ENCODE measurements at regions not wholly inside any gene's neighbourhood (a gene's known extent, or its start where the extent isn't known, plus 50 kb on each side); places are given as distances from the start of the nearest gene placed in this dataset.

DNA sequence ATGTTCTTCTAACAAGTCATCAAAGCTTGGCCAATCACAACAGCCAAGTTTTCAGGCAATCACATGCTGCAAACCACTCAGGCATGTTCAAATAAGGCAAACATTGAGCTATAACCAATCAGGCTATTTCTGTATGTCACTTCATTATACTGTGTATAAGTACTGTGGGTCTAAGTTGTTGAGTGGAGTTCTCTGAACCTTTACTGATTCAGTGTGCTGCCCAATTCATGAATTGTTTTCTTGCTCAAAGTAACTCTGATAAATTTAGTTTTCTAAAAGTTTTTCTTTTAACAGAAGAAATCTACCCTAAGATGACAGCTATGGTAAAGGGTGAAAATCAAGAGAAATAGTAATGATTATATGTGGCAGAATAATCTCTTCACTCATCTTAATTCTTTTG, 805.4 kb upstream of the NUDT12 start:
- Histone ChIP-seq H2AFZ (ENCODE audit: insufficient read depth, low read depth, low read length, poor library complexity, severe bottlenecking) (no peak overlapping the region), H3K4me3 (ENCODE audit: control extremely low read depth in 1 of 5, extremely low read depth in 1 of 5, insufficient read depth in 1 of 5, low read depth in 2 of 5, low read length in 4 of 5) (no peak overlapping the region), H3K36me3 (replicated peaks in 1 of 2; ENCODE audit: control extremely low read depth in 1 of 2, control insufficient read depth in 1 of 2, extremely low read depth in 1 of 2, insufficient read depth in 2 of 2, low read length in 1 of 2) (no peaks in the 10 kb centered on the region), H3K9me3 (ENCODE audit: control extremely low read depth in 1 of 3, control insufficient read depth in 2 of 3, insufficient read depth in 1 of 3, low read length in 2 of 3) (peaks cover 0 to 3% (median 0%) of the 10 kb centered on the region in 3 donors), H3K27ac (ENCODE audit: low read length in 2 of 2) (no peak overlapping the region), H3K4me2 (replicated peaks; ENCODE audit: low read depth, low read length, poor library complexity, severe bottlenecking) (no peak overlapping the region), H3K27me3 (replicated peaks in 1 of 4; ENCODE audit: control extremely low read depth in 1 of 4, control insufficient read depth in 3 of 4, insufficient read depth in 4 of 4, low read length in 3 of 4) (no peaks in the 10 kb centered on the region), H3K79me2 (ENCODE audit: control insufficient read depth, insufficient read depth, low read length) (no peaks in the 10 kb centered on the region), H3K9ac (ENCODE audit: low read length) (no peak overlapping the region), H4K20me1 (ENCODE audit: control insufficient read depth, insufficient read depth, low read length, poor library complexity, severe bottlenecking) (no peaks in the 10 kb centered on the region), H3K4me1 (ENCODE audit: control insufficient read depth in 2 of 2, insufficient read depth in 2 of 2, low read length in 2 of 2) (no peaks in the 10 kb centered on the region)
- H3K9me3 Mint-ChIP-seq (ENCODE audit: insufficient read depth), result peaks cover 8% of the 10 kb centered on the region
- DNase-seq (no peak), ATAC-seq (ENCODE audit: low read depth) (no peak)
- H3K27me3 Mint-ChIP-seq, result no peaks in the 10 kb centered on the region
- POLR2A ChIA-PET, result no interaction called here
- no peak overlapping the region for H3K4me3 Mint-ChIP-seq
- CTCF ChIA-PET, result no interaction called here
- TF ChIP-seq EZH2 (IDR thresholded peaks at IDR 0.05; ENCODE audit: borderline replicate concordance, insufficient read depth, low read depth, low read length, poor library complexity, severe bottlenecking), result no peak
- TF ChIP-seq, protein P1, sequence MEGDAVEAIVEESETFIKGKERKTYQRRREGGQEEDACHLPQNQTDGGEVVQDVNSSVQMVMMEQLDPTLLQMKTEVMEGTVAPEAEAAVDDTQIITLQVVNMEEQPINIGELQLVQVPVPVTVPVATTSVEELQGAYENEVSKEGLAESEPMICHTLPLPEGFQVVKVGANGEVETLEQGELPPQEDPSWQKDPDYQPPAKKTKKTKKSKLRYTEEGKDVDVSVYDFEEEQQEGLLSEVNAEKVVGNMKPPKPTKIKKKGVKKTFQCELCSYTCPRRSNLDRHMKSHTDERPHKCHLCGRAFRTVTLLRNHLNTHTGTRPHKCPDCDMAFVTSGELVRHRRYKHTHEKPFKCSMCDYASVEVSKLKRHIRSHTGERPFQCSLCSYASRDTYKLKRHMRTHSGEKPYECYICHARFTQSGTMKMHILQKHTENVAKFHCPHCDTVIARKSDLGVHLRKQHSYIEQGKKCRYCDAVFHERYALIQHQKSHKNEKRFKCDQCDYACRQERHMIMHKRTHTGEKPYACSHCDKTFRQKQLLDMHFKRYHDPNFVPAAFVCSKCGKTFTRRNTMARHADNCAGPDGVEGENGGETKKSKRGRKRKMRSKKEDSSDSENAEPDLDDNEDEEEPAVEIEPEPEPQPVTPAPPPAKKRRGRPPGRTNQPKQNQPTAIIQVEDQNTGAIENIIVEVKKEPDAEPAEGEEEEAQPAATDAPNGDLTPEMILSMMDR (IDR thresholded peaks at IDR 0.05), result no peak
- intact Hi-C loops (cut with micrococcal nuclease), result no loop called here
- H3K27ac Mint-ChIP-seq, result no peak overlapping the region
- H3K4me1 Mint-ChIP-seq, result no peaks in the 10 kb centered on the region

GRCh38 chr5:104363567-104363966, 801.0 kb upstream of the NUDT12 start:
- Mint-ChIP-seq H3K4me1 (no peaks in the 10 kb centered on the region), H3K9me3 (ENCODE audit: insufficient read depth) (peaks cover 6% of the 10 kb centered on the region), H3K27me3 (no peaks in the 10 kb centered on the region), H3K27ac (no peak overlapping the region), H3K4me3 (no peak overlapping the region)
- H3K36me3 ChIP-seq (replicated peaks in 1 of 2; ENCODE audit: control extremely low read depth in 1 of 2, control insufficient read depth in 1 of 2, extremely low read depth in 1 of 2, insufficient read depth in 2 of 2, low read length in 1 of 2), result no peaks in the 10 kb centered on the region
- ChIA-PET CTCF (no interaction called here), POLR2A (no interaction called here)
- H3K4me1 ChIP-seq (ENCODE audit: control insufficient read depth in 2 of 2, insufficient read depth in 2 of 2, low read length in 2 of 2), result no peaks in the 10 kb centered on the region
- H3K27me3 ChIP-seq (replicated peaks in 1 of 4; ENCODE audit: control extremely low read depth in 1 of 4, control insufficient read depth in 3 of 4, insufficient read depth in 4 of 4, low read length in 3 of 4), result no peaks in the 10 kb centered on the region
- ATAC-seq (ENCODE audit: low read depth) (no peak), DNase-seq (no peak)
- H3K9me3 ChIP-seq (ENCODE audit: control extremely low read depth in 1 of 3, control insufficient read depth in 2 of 3, insufficient read depth in 1 of 3, low read length in 2 of 3), result peaks cover 0 to 3% (median 0%) of the 10 kb centered on the region in 3 donors
- intact Hi-C loops (cut with micrococcal nuclease), result no loop called here
- no peaks in the 10 kb centered on the region for H3K79me2 ChIP-seq (ENCODE audit: control insufficient read depth, insufficient read depth, low read length)
- no peak overlapping the region for H3K4me3 ChIP-seq (ENCODE audit: control extremely low read depth in 1 of 5, extremely low read depth in 1 of 5, insufficient read depth in 1 of 5, low read depth in 2 of 5, low read length in 4 of 5)
- H3K9ac ChIP-seq (ENCODE audit: low read length), result no peak overlapping the region
- no peak for TF ChIP-seq EZH2 (IDR thresholded peaks at IDR 0.05; ENCODE audit: borderline replicate concordance, insufficient read depth, low read depth, low read length, poor library complexity, severe bottlenecking)
- TF ChIP-seq, protein P1 (IDR thresholded peaks at IDR 0.05), result no peak
- H3K27ac ChIP-seq (ENCODE audit: low read length in 2 of 2), result no peak overlapping the region
- WGBS (ENCODE audit: insufficient coverage), result no CpG with 5 or more reads among the region's 3 CpGs
- H4K20me1 ChIP-seq (ENCODE audit: control insufficient read depth, insufficient read depth, low read length, poor library complexity, severe bottlenecking), result no peaks in the 10 kb centered on the region
- no peak overlapping the region for H2AFZ ChIP-seq (ENCODE audit: insufficient read depth, low read depth, low read length, poor library complexity, severe bottlenecking)
- H3K4me2 ChIP-seq (replicated peaks; ENCODE audit: low read depth, low read length, poor library complexity, severe bottlenecking), result no peak overlapping the region
